CD1c-positive myeloid dendritic cell (primary cell): ENCODE measurements at regions not wholly inside any gene's neighbourhood (a gene's known extent, or its start where the extent isn't known, plus 50 kb on each side); places are given as distances from the start of the nearest gene placed in this dataset.

Source experiments
- DNase-seq: peaks from one replicate; pipeline ENCODE4 v3.0.0-alpha.2; 2016; ENCODE audit errors: extremely low spot score

GRCh38 chr10:78934994-78935602 is 133.7 kb upstream of the ZMIZ1 start:
- no peak for DNase-seq

GRCh38 chr10:78935697-78936407 is 132.9 kb upstream of the ZMIZ1 start:
- DNase-seq: no peak

GRCh38 chr10:78936412-78937342 is 132.1 kb upstream of the ZMIZ1 start:
- no peak for DNase-seq

- DNase-seq: no peak
These were observed 131.4 kb upstream of the ZMIZ1 start for GRCh38 chr10:78937393-78937792.

- DNase-seq: peak; percentile 41
These were observed 130.7 kb upstream of the ZMIZ1 start for GRCh38 chr10:78937800-78938694.

- DNase-seq: no peak
These were observed 129.8 kb upstream of the ZMIZ1 start for GRCh38 chr10:78938695-78939672.

GRCh38 chr10:78942091-78942501 is 126.7 kb upstream of the ZMIZ1 start:
- no peak for DNase-seq

- DNase-seq: no peak
These were observed 123.9 kb upstream of the ZMIZ1 start for GRCh38 chr10:78944723-78945312.

DNA sequence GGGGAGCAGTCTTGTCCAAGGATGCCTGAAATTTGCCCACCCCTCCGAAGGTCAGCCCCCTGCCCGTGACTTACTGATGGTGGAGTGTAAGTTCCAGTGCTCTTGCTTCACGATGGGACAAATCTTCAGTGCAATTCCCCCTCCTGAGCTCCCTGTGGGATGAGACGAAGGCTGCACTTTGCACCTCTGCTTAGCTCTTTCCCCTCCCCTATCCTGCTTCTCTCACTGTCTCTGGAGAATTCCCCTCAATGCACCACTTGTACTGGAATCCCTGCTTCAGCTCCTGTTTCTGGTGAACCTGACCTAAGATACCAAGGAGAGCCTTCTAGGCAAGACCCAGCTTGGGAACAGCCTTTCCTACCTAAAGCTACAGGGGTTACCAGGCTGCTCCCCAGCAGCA is 122.9 kb upstream of the ZMIZ1 start:
- no peak for DNase-seq

DNA sequence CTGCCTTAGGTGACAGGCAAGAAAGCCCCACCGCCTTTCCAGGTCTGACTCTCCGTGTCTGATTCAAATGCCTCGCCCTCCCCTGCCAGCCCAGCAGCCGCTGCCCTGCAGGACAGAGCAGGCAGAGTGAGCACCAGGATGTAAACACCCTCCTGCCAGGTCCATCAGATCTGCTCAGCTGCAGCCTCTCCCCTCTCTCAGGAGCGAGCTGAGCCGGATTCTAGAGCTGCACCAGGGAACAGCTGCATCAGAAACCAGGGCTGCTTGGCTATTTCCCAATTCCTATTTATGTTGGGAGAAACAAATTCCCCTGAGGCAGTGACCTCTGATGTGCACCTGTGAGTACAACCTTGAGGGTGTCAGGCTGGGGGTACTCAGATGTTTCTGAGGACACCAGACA is 121.5 kb upstream of the ZMIZ1 start:
- no peak for DNase-seq

DNA sequence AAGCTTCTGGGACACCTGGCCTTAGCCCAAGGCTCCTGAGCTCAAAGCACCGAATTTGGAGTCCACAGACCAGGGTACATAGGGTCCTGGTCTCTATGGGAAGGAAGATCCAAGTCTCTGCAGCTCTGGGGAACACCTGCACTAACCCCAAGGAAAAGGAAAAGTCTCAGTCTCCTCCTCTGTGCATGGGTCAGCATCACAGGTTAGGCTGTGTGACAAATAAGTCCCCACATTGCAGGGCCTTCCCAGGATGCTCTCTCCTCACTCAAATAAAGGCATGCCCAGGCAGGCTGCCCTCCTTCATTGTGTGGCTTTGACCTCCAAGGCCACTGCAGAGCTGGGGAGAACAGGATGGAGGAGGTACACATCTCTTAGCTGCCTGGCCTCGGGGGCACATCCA is 121.0 kb upstream of the ZMIZ1 start:
- DNase-seq: no peak

- no peak for DNase-seq
These were observed 120.1 kb upstream of the ZMIZ1 start for GRCh38 chr10:78948621-78949030.

DNA sequence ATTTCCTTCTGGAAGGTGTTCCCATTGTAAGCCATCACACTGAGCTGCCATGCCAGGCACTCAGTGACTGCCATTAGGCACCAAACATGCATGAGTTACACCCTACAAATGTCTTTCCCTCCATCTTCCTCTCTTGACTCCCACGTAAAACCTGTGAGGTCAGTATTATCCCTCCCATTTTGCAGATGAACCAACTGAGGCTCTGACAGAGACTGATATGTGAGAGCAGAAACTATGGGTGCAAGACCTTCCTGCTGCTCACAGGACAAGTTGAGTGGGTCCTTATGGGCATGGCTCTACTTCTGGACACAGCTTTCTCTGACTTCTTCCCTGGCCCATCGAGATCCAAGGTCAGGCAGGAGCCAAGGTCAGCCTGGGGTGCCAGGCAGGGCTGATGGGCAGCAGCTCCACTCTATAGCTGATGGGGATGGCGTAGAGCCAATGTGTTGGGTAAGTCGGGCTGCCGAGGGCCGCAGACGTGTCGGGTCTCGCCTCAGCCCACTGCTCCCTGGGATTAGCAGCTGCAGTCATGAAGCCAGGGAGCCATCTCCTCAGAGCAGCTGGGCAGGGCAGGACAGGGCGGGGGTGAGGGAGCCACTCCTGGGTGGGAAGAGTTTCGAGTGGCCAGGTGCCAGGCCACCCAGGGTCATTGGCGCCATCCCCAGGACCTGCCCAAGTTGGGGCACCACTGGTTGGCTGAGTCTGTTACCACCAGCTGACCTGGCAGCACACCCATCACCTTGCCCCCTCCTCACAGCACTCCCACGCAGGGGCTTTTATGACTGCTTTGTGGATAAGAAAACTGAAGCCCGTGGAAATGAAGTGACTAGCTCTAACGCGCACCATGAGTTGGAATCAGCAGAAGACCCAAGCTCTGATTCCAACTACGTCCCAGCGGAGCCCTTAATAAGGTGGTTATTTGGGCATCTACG is 117.8 kb upstream of the ZMIZ1 start:
- no peak for DNase-seq

- DNase-seq: no peak
These were observed 116.7 kb upstream of the ZMIZ1 start for GRCh38 chr10:78952030-78952429.

DNA sequence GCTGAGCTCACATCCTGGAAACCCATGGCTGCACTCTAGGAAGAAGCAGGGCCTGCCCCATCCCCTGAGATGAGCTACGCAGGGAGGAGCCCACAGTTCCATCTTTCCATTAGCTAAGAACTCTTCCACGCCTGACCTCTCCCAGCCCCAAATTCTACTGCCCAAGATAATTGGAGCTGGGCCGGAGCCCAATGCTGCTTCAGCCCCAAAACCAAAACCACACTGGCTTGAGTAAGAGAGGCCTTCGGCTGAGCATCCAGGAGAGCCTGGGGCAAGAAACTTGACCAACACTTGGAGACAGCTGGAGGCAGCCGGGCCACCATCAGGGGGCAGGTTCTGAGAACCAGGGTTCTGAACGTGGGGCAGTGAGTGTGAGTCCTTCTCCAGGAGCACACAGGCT is 116.1 kb upstream of the ZMIZ1 start:
- DNase-seq: no peak

DNA sequence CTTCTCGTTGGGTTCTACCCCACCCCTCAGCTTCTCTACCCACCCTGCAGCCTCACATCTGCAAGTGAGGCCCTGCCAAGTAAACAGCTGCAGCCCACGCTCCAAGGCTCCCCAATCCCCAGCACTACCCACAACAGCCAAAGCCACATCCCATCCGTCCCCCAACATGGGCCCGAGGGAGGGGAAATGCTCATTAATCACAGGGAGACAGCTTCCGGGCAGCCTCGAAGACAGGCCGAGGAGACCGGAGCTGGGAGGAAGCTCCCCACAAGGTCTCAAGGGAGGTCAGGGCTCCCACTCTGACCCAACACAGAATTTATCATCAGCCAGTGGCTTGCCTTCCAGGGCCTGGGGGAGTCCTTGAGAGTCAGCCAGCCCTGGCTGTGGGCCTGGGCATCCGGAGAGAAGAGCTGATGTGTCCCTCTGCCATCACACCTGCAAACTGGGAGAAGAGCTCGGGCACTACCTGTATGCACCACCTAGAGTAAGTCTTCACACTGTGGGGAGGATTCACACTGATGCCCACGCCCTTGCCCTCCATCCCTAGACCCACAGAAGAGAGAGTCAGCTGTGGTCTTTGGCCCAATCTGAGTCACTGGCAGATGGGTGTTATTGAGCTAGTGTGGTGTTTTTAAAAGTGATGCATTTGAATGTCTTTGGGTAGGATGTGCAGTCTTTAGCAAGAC is 115.5 kb upstream of the ZMIZ1 start:
- no peak for DNase-seq

DNA sequence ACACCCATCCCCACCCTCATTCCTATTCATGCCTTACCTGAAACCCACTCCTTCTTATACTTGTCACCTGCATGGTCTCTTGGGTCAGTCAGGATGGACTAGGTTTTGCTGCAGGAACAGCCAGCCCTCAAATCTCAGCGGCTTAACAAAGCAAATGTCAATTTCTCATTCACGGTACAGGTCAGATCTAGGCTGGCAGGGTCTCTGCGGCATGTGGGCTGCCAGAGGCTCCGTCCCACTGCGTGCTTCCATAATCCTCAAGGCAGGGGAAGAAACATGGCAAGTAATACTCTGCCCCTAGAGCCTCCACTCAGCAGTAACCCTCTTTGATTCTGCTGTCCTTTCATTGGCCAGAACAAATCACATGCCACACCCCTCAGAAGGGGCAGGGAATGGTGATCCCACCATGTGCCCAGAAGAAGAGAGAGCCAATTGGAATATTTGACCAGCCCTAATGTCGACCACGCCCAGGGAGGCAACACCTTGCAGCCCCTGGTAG is 114.9 kb upstream of the ZMIZ1 start:
- DNase-seq: no peak

DNA sequence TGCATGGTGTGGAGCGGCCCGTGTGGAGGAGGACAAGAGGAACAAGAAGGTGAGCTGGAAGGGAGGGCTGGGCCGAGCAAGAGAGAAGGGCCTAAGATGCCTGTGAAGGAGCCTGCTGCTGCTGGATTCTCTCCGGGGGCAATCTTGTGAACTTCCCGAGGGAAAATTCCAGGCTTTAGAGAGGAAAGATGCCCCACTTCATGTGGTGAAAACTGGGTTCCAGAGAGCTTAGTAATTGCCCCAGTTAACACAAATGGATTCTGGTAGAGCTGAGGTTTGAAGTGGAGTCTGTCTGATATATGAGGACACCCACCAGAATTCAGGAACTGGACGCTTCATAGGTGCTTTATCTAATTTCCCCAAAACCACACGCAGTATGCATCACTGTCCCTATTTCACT is 114.1 kb upstream of the ZMIZ1 start:
- DNase-seq: no peak
